Gastrocnemius medialis (tissue), 4 donors: ENCODE measurements at regions not wholly inside any gene's neighbourhood (a gene's known extent, or its start where the extent isn't known, plus 50 kb on each side); places are given as distances from the start of the nearest gene placed in this dataset.

Source experiments
- POLR2A ChIP-seq, 2 donors: fragments of 450-650 bp; IDR thresholded peaks; one replicate each; pipeline ENCODE4 v1.6.1; 2017; ENCODE audit warnings: antibody characterized with exemption in 2 of 2, mild to moderate bottlenecking in 2 of 2, moderate library complexity in 2 of 2
- TF ChIP-seq, protein P1 (sequence below), 5 experiments: fragments of 450-650 bp in 3 of 5; fragments of 200-600 bp in 2 of 5; sonication (generic) in 2 of 5; IDR thresholded peaks in 4 of 5; conservative IDR thresholded peaks in 1 of 5; 1 replicate in 4 of 5; 2 replicates in 1 of 5; pipeline ENCODE4 v1.5.1; 2016 to 2019; ENCODE audit warnings: antibody characterized with exemption in 5 of 5, mild to moderate bottlenecking in 3 of 5, moderate library complexity in 3 of 5

DNA sequence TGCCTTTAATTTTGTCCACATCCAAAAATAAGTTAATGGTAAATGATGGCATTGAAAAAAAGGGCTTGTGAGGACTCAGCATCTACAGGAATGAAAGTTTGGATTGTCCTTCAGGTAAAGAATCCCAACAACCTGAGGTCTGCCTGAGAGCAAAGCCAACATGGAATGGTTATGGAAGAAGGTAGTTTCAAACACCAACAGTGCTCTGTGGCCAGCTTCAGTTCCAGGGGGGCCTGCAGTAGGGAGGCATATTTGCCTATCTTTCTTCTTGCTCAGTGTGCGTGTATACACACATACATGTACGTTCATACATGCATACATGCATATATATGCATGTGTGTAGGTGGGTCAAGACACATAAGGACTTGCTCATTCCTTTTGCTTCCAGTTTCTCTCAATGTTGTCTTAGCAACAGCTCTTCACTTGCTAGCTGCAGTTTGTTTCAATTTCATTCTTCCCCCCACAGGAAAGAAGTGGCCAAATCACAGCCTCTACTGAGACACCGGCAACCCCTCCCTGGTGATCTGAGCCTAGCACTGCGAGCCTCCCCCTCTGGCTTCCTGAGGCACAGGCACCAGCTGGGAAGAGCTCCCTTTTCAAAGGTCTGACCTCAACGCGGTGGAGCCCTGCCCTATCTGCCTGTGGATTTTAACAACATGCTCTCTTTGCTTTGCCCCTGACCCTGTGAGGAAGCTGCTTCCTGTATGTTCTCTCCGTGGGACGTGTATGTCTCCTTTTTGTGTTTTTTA lies 146.2 kb downstream of the KLF13 start:
- TF ChIP-seq, protein P1, sequence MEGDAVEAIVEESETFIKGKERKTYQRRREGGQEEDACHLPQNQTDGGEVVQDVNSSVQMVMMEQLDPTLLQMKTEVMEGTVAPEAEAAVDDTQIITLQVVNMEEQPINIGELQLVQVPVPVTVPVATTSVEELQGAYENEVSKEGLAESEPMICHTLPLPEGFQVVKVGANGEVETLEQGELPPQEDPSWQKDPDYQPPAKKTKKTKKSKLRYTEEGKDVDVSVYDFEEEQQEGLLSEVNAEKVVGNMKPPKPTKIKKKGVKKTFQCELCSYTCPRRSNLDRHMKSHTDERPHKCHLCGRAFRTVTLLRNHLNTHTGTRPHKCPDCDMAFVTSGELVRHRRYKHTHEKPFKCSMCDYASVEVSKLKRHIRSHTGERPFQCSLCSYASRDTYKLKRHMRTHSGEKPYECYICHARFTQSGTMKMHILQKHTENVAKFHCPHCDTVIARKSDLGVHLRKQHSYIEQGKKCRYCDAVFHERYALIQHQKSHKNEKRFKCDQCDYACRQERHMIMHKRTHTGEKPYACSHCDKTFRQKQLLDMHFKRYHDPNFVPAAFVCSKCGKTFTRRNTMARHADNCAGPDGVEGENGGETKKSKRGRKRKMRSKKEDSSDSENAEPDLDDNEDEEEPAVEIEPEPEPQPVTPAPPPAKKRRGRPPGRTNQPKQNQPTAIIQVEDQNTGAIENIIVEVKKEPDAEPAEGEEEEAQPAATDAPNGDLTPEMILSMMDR (IDR thresholded peaks at IDR 0.05 in 4 of 5, conservative IDR thresholded peaks at IDR 0.05 in 1 of 5) = no peak
- no peak for TF ChIP-seq POLR2A (IDR thresholded peaks at IDR 0.05)
